DND-41 (cell line): ENCODE measurements at regions not wholly inside any gene's neighbourhood (a gene's known extent, or its start where the extent isn't known, plus 50 kb on each side); places are given as distances from the start of the nearest gene placed in this dataset.

Source experiments
- CTCF ChIP-seq: IDR thresholded peaks from 2 replicates; pipeline ENCODE4 v1.5.1; 2012; ENCODE audit warnings: borderline replicate concordance, low read length, moderate library complexity, mild to moderate bottlenecking; ENCODE audit not compliant: poor library complexity, severe bottlenecking; ENCODE audit errors: extremely low read depth
- EZH2 ChIP-seq: IDR thresholded peaks from 3 replicates; pipeline ENCODE4 v1.6.1; 2012; ENCODE audit warnings: borderline replicate concordance, low read depth, mild to moderate bottlenecking, moderate library complexity, low read length, inconsistent platforms; ENCODE audit not compliant: severe bottlenecking

DNA sequence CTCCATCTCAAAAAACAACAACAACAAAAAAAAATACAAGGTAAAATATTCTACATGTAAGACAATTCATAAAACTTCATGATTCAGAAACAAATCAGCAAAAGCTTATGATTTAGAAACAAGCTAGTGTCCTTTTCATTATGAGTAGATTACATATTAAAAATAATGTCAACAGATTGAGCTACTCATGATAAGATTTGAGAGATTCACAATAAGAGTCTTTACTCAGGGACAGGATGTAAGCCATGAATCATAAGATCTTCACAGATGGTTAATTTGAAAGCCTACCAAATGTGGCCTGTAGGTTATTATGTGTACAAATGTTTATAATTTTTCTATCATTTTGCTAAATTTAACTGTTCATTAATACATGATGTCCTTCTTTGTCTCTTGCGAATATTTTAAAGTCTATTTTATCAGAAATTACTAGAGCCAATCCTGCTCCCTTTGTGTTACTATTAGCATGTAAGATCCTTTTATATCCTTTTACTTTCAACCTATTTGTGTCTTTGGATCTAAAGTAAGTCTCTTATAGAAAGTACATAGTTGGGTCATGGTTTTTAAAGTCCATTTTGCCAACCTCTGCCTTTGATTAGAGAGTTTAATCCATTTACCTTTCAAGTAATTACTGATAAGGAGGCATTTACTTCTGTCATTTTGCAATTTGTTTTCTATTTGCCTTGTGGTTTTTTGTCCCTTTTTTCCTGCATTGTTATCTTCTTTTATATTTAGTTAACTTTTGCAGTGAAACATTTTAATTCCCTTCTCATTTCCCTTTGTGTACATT is 68.3 kb upstream of the RXFP2 start:
- no peak for TF ChIP-seq CTCF
- no peak for TF ChIP-seq EZH2
